ENCODE measurements at regions not wholly inside any gene's neighbourhood (a gene's known extent, or its start where the extent isn't known, plus 50 kb on each side); places are given as distances from the start of the nearest gene placed in this dataset.

GRCh38 chr1:5548266-5548665, 444.0 kb downstream of the NPHP4 start (continued):
- no peak for TF ChIP-seq ZNF462 (CRISPR knock-in tag; IDR thresholded peaks at IDR 0.05)
- no peak for TF ChIP-seq STAT1 (IDR thresholded peaks at IDR 0.05; ENCODE audit: unreplicated experiment)
- TF ChIP-seq REST (IDR thresholded peaks at IDR 0.05; ENCODE audit: unreplicated experiment) = no peak

GRCh38 chr1:5543235-5543634, 449.0 kb downstream of the NPHP4 start:
- no peak overlapping the region for H3K27ac Mint-ChIP-seq
- no peaks in the 10 kb centered on the region for H3K9me2 ChIP-seq (ENCODE audit: insufficient read depth)
- no peaks in the 10 kb centered on the region for H3F3A ChIP-seq (replicated peaks; ENCODE audit: low read depth)
- H3K4me1 Mint-ChIP-seq = no peaks in the 10 kb centered on the region
- no peaks in the 10 kb centered on the region for H3K79me2 ChIP-seq (replicated peaks; ENCODE audit: insufficient read depth)
- H3K4me3 ChIP-seq = no peak overlapping the region
- no peak overlapping the region for H3K4me3 Mint-ChIP-seq
- no peaks in the 10 kb centered on the region for H3K36me3 Mint-ChIP-seq (ENCODE audit: low read depth)
- no peak overlapping the region for H3K27ac ChIP-seq (ENCODE audit: low read depth)
- H3K36me3 ChIP-seq (ENCODE audit: insufficient read depth) = peaks cover 14% of the 10 kb centered on the region
- no peaks in the 10 kb centered on the region for H4K20me1 ChIP-seq (replicated peaks; ENCODE audit: insufficient read depth)
- no peak overlapping the region for H3K4me2 ChIP-seq
- DNase-seq (ENCODE audit: low spot score) = no peak
- H3K9me3 Mint-ChIP-seq = no peaks in the 10 kb centered on the region
- no peaks in the 10 kb centered on the region for H3K27me3 Mint-ChIP-seq (ENCODE audit: insufficient read depth, low read depth, poor library complexity)
- ATAC-seq = no peak
- no peak overlapping the region for H2AFZ ChIP-seq
- H3K4me1 ChIP-seq (ENCODE audit: insufficient read depth) = no peaks in the 10 kb centered on the region
- H3K27me3 ChIP-seq (ENCODE audit: insufficient read depth) = no peaks in the 10 kb centered on the region
- TF ChIP-seq ETS1 (IDR thresholded peaks at IDR 0.05) = no peak
- no peak for TF ChIP-seq JUNB (IDR thresholded peaks at IDR 0.05; ENCODE audit: unreplicated experiment)
- no peak for TF ChIP-seq CREB1 (CRISPR knock-in tag; IDR thresholded peaks at IDR 0.05; ENCODE audit: low read depth)
- TF ChIP-seq POLR2AphosphoS5 (IDR thresholded peaks at IDR 0.05; ENCODE audit: low read depth) = no peak
- TF ChIP-seq EZH2 (IDR thresholded peaks at IDR 0.05; ENCODE audit: low read depth, unreplicated experiment) = no peak
- no peak for TF ChIP-seq EZH2phosphoT487 (IDR thresholded peaks at IDR 0.05; ENCODE audit: unreplicated experiment)
